ENCODE measurements at regions not wholly inside any gene's neighbourhood (a gene's known extent, or its start where the extent isn't known, plus 50 kb on each side); places are given as distances from the start of the nearest gene placed in this dataset.
A peak's percentile ranks its signal among the peaks of the same experiment; 100 is the strongest.
"Not testable (repeated sequence)": the region's sequence is repeated elsewhere in the genome, so short reads cannot be mapped to it uniquely, and the experiment has no call there.

DNA sequence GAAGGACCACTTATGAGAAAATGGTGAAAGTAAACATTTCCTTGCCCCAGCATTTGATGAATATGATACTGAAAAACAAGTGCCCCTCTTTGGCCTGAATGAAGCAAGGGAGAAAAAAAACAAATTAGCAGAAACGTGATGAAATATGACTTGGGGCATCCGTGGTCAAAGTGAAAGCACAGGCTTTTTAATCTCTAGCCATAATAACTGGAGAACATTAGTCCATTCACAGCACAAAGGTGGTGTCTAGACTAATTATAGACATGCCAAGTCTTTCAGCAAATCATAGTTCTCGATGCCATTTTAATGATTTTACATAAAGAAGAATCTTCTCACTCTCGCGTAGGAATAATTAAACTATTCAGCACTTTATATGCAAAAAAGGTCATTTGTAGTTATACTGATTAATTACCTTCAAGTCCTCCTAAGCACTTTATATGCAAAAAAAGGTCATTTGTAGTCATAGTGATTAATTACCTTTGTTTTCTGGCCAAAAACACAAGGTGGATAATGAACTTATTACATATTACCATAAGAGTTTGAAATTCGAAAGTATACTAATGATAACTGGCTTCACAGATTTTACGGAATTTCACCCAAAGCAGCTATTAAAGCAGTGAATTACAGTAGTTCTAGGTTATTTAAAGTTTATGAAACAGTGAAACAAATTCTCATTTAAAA lies 121.6 kb downstream of the ZNF22 start:
- not testable (repeated sequence) for DNase-seq

DNA sequence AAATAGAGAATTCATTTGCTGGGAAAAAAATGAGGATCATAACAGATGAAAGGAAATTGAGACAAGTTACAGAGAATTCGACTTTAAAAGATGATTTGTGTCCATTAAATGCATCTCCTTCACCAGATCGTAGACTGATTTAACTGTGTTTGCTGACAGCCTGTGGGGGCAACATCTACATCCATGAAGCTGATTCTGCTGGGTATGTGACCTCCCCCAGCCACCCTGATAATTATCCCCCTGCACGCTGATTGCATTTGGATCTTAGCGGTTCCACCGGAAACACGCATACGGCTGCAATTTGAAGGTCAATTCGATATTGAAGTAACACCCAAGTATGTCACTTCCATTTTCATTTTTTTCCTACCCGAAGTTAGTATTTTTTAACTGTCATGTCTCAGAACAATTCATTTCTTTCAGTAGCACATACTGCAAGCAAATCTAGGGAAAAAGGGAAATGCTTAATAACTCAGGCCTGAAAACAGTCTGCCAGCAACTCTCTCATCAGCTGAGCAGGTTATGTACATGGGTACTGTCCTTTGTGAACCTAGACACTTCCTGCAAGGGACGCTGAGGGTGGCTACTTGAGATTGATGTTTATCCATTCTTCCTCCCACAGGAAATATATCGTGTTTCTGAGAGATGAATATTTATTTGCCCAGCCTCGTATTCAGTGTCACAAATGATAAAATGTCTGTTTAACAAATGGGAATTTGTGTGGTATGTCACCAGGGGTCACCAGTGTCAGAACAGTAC lies 134.9 kb downstream of the ZNF22 start:
- DNase-seq, result no peak

DNA sequence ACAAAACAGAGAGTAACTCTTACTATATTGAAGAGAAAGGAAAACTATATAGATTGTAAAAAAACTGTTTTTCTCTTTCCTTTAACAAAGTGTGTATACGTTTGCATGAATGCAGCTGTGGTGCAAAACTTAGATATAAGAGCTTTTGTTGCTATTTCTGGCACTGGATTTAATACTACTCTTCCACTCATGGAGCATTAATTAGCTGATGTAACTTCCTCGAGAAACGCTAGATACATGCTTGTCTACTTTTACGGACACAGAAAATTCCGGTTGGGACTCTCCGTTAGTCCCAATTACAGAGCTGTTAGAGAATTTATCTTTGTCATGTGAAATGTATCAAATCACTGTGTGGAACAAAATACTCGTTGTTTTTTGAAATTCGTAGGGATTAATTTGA lies 135.5 kb downstream of the ZNF22 start:
- DNase-seq, result no peak

DNA sequence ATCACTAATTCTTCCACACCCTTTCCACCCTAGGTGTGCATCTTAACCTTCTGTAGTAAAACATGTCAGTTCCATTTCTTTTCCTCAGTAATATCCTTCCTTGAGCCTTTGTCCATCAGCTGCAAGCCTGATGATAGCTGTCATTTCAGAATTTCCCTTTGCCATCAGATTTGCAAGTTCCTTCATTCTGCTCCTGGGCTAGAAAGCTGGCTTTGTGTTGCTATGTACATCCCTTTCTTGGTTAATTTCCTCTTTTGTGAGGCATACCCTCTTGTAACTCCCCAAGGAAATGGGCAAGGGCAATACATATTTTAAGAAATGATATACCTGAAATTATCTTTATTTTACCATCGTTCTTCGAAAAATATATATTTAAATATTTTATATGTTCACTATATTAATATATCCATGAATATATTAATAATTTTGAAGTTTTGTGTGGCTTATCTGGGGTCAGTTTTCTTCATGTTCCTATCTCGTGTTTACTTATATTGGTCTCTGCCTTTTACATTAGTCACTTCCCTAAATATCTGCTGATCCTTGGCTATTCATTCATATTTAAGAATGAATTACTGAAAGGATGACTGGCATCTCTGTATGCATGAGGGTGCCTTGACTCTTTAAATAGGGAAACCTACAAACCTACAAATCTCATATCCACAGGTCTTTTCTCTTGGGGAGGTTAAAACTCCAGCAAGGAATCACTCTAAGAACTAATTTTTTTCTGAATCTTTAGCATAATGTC lies 143.8 kb downstream of the ZNF22 start:
- DNase-seq, result no peak

DNA sequence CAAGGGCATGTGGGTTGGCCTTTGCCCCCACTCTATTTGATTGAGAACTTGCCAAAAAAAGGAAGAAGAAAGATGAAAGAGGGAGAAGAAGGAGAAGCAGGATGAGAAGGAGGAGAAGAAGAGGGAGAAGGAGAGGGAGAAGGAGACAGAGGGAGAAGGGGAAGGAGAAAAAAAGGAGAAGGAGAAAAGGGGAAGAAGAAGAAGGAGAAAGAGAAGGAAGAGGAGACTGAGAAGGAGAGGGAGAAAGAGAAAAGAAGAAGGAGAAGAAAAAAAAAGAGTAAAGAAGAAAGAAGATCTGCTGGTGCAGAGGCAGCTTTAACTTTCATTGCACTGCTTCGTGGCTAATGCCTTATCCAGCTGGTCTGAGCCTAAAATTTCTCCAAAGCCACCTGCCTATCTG lies 144.4 kb downstream of the ZNF22 start:
- not testable (repeated sequence) for DNase-seq

DNA sequence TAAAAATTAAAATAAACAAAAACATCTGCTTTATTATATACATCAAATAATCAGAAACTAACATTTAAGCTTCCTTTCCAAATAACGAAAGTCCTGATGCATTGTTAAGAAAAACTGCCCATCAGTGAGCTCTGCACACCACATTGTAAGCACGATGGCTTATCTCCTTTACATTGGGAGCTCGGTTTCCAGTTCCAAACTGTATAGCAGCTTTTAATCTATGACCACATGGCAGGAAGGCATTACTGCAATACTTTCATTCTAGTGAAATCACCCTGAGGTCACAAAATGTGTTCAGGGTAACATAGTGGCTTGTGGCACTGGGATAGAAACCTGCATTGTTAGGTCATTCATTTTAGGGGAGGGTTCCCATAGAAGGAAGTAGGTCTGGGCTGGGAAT lies 146.3 kb downstream of the ZNF22 start:
- DNase-seq, result peak; percentile 48

DNA sequence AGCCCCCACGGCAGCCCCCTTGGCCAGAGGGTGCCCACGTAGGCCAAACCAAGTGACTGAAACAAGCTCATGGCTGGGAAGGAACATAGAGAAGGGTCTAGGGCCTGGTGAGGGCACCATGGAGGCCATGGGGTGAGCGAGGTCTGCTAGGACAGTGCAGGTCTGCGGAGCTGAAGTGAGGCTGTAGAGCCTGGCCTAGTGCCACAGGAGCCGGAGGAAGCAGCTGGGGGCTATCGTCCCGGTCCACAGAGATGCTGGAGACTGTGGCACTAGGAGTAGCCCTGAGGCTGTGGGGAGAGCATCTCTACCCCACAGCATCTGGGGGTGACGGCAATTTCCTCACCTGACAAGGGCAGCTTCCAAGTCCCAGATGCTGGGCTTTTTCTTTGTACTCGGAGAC lies 150.3 kb downstream of the ZNF22 start:
- no peak for DNase-seq

DNA sequence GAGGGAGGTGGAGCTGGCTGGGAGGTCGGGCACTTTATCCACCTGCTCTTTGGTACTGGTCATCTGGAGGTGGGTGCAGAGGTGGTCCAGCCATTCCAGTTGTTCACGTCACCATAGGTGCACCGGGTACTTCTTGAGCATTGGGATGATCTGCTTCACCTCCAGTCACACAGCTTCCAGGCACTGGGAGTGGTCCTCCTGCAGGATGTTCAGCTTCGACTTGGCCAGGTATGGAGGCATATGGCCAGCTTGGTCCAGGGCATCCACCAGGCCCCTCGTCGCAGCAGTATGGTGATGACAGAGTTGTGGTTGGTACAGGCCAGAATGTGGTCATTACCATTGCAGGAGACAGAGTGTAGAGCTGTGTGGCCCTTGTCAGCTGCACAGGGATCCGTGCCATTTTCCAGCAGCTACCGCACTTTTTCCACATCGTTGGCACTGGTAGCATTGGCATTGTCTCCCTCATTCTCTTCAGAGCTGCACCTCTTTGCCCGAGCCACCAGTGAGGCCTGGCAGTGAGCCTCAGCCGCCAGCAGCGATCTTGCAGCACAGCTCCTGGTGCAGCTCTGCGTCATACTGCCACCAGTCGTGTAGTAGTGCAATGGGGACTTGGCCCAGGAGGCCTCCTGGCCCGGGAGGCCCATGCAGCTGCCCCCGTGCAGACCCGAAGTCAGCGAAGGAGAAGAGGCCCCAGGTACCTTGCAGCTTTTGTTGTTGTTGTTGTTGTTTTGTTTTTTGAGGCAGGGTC lies 150.9 kb downstream of the ZNF22 start:
- no peak for DNase-seq

DNA sequence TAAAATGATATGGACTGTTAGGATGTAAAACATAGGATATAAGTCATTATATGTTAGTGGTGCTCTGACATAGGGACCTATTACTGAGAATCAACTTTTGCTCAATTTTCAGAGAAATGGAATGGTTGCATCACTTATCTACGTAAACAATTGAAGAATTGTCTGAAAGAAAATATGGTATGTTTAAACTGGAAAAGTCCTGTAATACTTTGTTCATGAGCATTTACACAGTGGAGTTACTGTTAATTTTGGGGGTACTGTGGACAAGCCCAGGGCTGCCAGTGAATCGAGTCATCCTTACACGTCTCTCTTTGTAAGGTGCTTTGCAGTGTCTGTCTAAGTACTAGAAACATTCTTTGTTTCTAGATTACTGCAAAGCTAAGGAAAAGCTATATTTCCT lies 152.0 kb downstream of the ZNF22 start:
- DNase-seq, result peak; percentile 11

DNA sequence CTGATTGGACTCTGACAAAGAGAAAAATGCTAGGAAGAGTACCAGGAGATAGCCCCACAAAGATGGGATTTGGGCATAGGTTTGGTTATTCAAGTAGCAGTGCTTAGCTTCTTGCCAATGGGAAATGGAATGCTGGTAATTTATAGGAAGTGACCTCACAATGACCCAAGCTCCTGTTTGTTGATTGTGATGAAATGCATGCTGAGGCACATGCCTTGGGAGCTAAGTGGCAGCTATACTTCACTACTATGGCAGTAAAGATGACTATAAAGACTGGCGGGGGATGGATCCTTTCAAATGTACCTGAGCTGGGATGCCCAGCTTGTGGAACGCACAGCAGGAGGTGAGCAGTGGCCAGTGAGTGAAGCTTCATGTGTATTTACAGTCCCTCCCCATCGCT lies 153.8 kb downstream of the ZNF22 start:
- no peak for DNase-seq

DNA sequence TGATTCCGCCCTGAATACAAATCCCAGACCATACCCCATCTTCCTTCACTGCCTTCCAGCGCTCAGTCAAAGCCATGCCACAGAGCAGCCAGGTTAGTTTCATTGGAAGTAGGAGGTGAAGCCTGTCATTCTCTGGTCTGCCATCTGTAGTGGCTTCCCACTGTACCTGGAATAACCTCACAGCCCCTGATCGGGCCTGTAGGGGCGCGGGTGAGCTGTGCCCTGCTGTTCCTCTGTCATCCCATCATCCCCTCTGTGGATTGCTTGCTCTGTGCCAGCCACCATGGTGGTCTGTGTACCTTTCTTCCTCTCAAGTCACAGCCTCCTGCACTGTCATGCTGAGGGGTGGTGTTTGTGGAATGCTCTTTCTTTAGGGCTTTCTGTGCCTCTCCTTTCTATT lies 155.1 kb downstream of the ZNF22 start:
- DNase-seq, result no peak

DNA sequence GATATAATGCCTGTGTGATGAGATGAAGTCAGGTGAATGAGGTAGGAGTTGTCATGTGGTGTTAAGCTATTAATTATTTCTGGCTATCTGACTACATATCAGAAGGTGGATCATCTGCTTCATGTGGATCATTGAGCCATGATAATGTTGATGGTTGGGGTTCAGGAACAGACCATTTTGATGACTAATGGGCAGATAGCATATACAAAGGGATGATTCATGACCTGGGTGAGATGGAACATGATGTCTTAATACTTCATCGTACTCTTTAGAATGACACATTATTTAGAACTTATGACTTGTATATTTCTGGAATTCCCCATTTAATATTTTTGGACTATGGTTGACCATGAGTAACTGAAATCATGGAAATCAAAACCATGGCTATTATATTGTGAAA lies 155.1 kb downstream of the OR13A1 start:
- DNase-seq, result no peak

DNA sequence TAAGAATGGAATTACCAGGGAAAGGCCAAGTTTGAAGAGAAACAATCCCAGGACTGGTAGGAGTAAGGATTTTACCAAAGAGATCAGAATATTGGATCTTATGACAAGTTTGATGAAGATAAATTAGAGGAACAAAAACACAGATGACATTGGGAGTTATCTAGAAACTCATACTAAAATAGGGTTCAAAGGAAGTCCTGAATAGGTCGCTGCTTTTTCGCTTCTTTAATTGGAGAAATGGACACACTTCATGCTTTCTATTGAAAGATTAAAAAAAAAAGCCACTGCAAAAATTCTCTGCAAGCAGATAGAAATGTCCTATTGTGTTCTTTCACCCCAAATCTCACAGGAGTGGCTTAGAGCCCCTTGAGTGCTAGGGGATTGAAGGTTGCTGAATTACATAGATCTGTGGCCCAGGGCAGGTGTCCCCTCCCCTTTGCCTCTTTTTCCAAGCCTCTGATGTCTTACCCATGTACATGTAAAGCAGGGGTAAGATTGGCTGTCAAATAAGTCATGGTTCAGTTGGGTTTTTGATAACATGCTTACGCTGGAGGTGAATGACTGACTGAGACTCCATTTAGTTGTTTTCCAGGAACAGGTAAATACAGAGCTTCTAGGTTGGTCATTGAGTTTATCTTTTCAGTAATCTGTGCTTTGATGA lies 152.0 kb downstream of the OR13A1 start:
- DNase-seq, result no peak

DNA sequence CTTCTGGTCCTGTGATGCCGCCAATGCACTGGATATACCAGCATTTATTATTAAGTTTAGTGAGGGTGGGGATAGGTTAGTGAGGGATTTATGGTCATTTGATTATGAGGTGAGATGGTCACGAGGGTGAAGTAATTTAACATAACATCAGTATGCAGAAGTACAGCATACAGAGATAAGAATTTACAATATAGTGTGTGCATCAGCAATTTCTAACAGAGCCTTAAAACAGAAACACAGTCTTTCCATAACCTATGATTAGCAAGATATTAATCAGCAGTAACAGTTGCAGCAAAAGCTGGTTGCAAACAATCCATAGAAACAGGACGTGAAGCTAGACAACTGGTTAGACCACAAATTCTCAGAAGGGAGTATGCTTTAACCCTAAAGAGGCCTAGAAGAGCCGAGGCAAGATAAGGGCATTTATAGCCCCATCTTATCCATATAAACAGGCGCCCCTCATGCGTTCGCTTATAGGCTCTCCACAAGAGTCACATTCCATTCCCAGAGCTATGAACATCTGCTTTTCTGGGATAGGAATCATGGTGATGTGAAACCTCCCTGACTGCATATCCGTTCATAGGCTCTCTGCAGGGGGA lies 139.8 kb downstream of the OR13A1 start:
- DNase-seq, result peak; percentile 87

DNA sequence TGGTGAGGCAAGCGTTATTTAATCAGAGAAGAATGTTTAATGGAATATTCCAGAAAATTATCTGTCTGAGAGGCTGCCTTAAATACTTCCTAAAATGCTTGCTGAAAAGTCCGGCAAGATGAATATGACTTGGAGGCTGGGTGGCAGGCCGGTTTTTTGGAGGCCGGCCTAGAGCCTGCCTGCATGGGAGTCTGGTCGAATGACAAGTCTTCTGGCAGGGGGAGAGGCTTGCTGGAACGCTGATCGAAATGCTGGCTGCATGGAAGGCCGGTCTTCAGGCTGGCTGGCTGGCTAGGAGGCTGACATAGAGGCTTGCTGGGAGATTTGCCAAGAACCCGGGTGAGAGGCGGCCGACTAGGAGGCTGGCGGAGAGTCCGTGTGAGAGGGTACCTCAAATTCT lies 135.7 kb downstream of the OR13A1 start:
- no peak for DNase-seq

DNA sequence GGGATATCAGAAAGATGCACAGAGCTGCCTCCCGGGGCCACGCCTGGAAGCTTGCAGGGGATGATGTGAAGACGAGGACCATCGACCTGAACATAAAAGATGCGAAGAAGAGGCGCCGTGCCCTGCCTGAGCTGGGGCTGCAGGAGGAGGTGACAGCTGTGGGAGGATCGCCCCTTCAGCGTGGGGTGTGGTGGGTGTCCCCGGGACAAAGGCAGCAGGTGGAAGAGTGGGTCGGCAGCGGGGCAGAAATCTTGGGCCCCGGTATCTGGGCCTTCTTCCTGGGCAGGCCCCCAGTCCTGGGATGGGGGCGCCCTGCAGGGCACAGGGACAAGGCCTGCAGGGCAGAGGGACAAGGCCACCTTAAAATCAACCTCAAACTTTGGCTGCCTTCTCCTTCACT lies 134.9 kb downstream of the OR13A1 start:
- DNase-seq, result no peak

DNA sequence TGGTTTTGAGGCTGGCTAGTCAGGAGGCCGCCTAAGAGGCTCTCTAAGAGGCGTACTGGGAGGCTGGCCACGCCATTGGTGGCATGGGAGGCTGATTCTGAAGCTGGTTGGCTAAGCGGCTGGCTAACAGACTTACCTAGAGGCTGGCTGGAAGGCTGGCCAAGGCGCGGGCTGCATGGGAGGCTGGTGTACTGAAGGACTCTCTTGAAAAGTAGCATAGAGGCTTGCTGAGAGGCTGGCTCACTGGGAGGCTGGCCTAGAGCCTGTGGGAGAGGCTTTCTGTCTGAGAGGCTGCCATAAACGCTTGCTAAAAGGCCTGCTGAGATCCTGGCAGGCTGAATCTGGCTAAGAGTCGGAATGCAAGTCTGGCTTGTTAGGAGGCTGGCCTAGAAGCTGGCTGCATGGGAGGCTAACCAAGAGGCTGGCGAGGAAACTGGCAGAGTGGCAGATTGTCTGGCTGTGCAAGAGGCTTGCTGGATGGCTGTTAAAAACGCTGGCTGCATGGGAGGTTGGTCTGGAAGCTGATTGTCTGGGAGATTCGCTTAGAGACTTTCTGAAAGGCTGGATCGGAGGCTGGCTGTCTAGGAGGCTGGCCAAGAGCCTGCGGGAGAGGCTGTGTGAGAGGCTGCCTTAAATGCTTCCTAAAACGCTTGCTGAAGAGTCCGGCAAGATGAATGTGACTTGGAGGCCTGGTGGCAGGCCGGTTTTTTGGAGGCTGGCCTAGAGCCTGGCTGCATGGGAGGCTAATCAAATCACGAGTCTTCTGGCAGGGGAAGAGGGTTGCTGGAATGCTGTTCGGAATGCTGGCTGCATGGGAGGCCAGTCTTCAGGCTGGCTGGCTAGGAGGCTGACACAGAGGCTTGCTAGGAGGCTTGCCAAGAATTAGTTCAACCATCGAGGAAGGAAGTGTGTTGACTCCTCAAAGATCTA lies 134.2 kb downstream of the OR13A1 start:
- no peak for DNase-seq

DNA sequence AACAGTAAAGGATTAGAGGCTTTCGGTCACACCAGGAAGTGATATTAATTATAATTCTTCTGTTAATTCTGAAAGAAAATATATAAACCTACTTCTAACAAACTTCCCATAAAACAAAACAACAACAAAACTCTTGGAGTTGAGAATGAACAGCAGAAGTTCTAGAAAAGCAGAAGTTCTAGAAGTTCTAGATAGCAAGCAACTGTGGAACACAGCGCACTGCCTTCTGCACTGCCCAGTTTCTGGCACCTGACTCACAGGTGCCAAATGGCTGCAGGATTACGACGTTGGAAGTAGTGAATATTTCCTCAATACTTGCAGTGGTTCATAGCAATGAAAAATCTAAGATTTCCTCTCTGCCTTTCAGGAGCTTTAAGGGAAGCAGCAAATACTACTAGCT lies 132.2 kb downstream of the OR13A1 start:
- no peak for DNase-seq

DNA sequence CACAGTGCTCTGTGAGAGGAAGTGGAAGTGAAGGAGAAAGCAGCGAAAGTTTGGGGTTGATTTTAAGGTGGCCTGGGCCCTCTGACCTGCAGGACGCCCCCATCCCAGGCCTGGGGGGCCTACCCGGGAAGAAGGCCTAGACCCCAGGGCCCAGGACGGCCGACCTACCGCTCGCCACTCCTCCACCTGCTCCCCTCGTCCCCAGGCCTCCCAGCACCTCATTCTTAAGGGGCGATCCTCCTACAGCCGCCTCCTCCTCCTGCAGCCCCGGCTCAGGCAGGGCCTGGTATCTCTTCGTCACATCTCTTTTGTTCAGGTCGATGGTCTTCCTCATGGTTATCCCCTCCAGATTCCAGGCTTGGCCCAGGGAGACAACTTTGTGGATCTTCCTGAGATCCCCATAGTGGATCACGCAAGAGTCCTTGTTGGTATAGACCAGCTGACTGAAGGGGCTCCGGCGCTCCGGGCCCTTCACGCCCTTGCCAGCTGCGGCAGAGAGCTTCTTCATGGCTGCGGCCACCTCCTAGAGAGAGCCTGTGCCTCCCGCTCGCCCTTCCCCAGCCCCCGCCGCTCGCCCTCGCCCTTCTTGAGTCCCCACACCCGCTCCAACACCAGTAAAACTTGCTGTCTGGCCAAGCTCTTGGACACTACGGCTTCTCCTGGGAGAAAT lies 117.5 kb downstream of the OR13A1 start:
- no peak for DNase-seq

DNA sequence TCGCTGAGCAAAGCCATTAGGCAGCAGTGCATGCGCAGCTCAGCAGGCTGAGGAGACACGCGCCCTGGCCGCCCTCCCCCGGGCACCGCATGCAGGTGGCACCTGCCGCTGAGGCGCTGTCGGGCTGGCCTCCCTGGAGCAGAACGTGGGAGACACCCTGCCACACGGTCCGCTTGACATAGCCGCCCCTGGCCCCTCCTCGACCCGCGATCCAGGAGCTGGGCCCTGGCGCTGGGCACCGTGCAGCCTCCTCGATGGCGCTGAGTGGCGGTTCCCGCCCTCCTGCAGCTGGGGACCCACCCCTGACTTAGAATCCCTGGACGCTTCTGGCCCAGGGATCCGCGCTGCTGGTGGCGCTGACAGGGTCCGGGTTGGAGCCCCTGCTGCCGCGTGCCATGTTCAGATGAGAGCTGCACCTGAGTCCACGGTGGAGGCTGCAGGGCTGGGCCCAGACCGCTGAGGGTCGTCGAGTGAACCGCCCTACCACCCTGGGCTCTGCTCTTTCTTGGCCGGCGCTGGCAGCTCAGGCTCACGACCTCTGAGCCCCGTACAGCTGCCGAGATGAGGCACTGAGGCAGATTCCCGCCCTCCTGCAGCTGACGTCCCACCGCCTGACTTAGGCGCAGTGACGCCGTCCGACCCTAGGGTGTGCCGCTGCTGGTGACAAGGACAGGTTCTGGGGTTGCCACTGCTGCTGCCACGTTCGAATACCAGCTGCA lies 116.8 kb downstream of the OR13A1 start:
- DNase-seq, result no peak
